Common myeloid progenitor, CD34-positive (primary cell): ENCODE measurements at regions not wholly inside any gene's neighbourhood (a gene's known extent, or its start where the extent isn't known, plus 50 kb on each side); places are given as distances from the start of the nearest gene placed in this dataset.

Source experiments
- CTCF ChIA-PET: fragments of 350-600 bp; sonication (Branson Sonifier 250); formaldehyde crosslinking; loops from one replicate; lab custom pipeline; 2021; ENCODE audit warnings: antibody characterized with exemption; lab: Charles Lee
- POLR2A ChIA-PET: fragments of 350-600 bp; sonication (Branson Sonifier 250); formaldehyde crosslinking; loops from one replicate; lab custom pipeline; 2021; ENCODE audit warnings: antibody characterized with exemption; lab: Charles Lee
- DNase-seq, 3 donors: peaks; one replicate each; pipeline versions ENCODE4 v3.0.0 to v3.0.0-alpha.2; 2013
- H3K27ac ChIP-seq, 2 experiments: 1 replicate in 1 of 2; 2 replicates in 1 of 2; pipeline ENCODE4 v1.7.0; 2013; ENCODE audit warnings: inconsistent platforms in 2 of 2, low read length in 2 of 2, mild to moderate bottlenecking in 2 of 2, low read depth in 1 of 2, moderate library complexity in 1 of 2; ENCODE audit not compliant: severe bottlenecking in 2 of 2, insufficient read depth in 1 of 2, poor library complexity in 1 of 2
- H3K27me3 ChIP-seq, 5 experiments: replicated peaks in 2 of 5; 1 replicate in 3 of 5; 2 replicates in 2 of 5; pipeline versions ENCODE4 v1.6.1 to v1.7.0; 2013; ENCODE audit warnings: low read length in 4 of 5, mild to moderate bottlenecking in 2 of 5, moderate library complexity in 2 of 5, inconsistent platforms in 1 of 5; ENCODE audit not compliant: insufficient read depth in 5 of 5, control insufficient read depth in 4 of 5
- H3K36me3 ChIP-seq, 4 experiments: 1 replicate in 2 of 4; 2 replicates in 2 of 4; pipeline versions ENCODE4 v1.6.1 to v1.7.0; 2013; ENCODE audit warnings: low read length in 3 of 4, control low read depth in 1 of 4, mild to moderate bottlenecking in 1 of 4; ENCODE audit not compliant: control insufficient read depth in 4 of 4, insufficient read depth in 4 of 4
- H3K4me1 ChIP-seq, 4 experiments: 1 replicate in 3 of 4; 2 replicates in 1 of 4; pipeline versions ENCODE4 v1.6.1 to v1.7.1; 2013; ENCODE audit warnings: low read length in 3 of 4, mild to moderate bottlenecking in 3 of 4, control low read depth in 1 of 4, inconsistent platforms in 1 of 4, moderate library complexity in 1 of 4; ENCODE audit not compliant: control insufficient read depth in 4 of 4, insufficient read depth in 4 of 4; ENCODE audit errors: control extremely low read depth in 1 of 4
- H3K4me3 ChIP-seq, 7 experiments: 1 replicate in 4 of 7; 2 replicates in 3 of 7; pipeline versions ENCODE4 v1.5.1 to v1.7.0; 2013; ENCODE audit warnings: mild to moderate bottlenecking in 7 of 7, low read length in 6 of 7, moderate library complexity in 6 of 7, inconsistent platforms in 2 of 7, low read depth in 2 of 7, control low read depth in 1 of 7; ENCODE audit not compliant: insufficient read depth in 4 of 7, control insufficient read depth in 1 of 7; ENCODE audit errors: extremely low read depth in 1 of 7
- H3K9me3 ChIP-seq, 5 experiments: 1 replicate in 4 of 5; 2 replicates in 1 of 5; pipeline versions ENCODE4 v1.6.1 to v1.7.1; 2013; ENCODE audit warnings: low read length in 4 of 5, mild to moderate bottlenecking in 2 of 5, inconsistent platforms in 1 of 5, low read depth in 1 of 5, moderate library complexity in 1 of 5; ENCODE audit not compliant: control insufficient read depth in 4 of 5, insufficient read depth in 2 of 5; ENCODE audit errors: control extremely low read depth in 1 of 5
- WGBS: methylation state at CpG from one replicate; pipeline ENCODE4 v1.1.5; 2013; ENCODE audit not compliant: insufficient coverage; 5-methylcytosine and 5-hydroxymethylcytosine counted together

- no peak overlapping the region for H3K4me3 ChIP-seq
- ChIA-PET CTCF (no interaction called here), POLR2A (no interaction called here)
- H3K9me3 ChIP-seq: peaks cover 0 to 5% (median 0%) of the 10 kb centered on the region in 5 experiments
- H3K4me1 ChIP-seq: no peaks in the 10 kb centered on the region
- H3K36me3 ChIP-seq: no peaks in the 10 kb centered on the region
- H3K27me3 ChIP-seq: no peaks in the 10 kb centered on the region
- no peak overlapping the region for H3K27ac ChIP-seq
- no peak for DNase-seq
These were observed 131.0 kb upstream of the HAND2 start for GRCh38 chr4:173661001-173661400.

GRCh38 chr4:173656898-173657297 is 126.9 kb upstream of the HAND2 start:
- CTCF ChIA-PET: no interaction called here
- Histone ChIP-seq H3K4me1 (no peaks in the 10 kb centered on the region), H3K9me3 (peaks cover 0 to 5% (median 0%) of the 10 kb centered on the region in 5 experiments), H3K36me3 (no peaks in the 10 kb centered on the region), H3K27ac (no peak overlapping the region), H3K27me3 (no peaks in the 10 kb centered on the region), H3K4me3 (no peak overlapping the region)
- POLR2A ChIA-PET: no interaction called here
- WGBS: 100% methylated on average over 1 of the region's 4 CpGs
- no peak for DNase-seq

- no peak for DNase-seq
- CTCF ChIA-PET: interaction anchor here (0.7 kb wide), 1 partner anchor 10 kb away, joined by 4 read pairs; no protein-coding TSS in a partner anchor
- whole genome bisulfite sequencing: 68% methylated on average over 5 of the region's 6 CpGs
These were observed 122.4 kb upstream of the HAND2 start for GRCh38 chr4:173652283-173652931.

GRCh38 chr4:173651651-173652282 is 121.7 kb upstream of the HAND2 start:
- H3K27ac ChIP-seq: no peak overlapping the region
- no peaks in the 10 kb centered on the region for H3K27me3 ChIP-seq
- no peaks in the 10 kb centered on the region for H3K36me3 ChIP-seq
- H3K4me3 ChIP-seq: no peak overlapping the region
- ChIA-PET CTCF (no interaction called here), POLR2A (no interaction called here)
- no peaks in the 10 kb centered on the region for H3K4me1 ChIP-seq
- 77% methylated on average over 3 of the region's 7 CpGs for WGBS
- no peak for DNase-seq
- no peaks in the 10 kb centered on the region for H3K9me3 ChIP-seq

More at GRCh38 chr4:173652283-173652931, 122.4 kb upstream of the HAND2 start:
- no peaks in the 10 kb centered on the region for H3K4me1 ChIP-seq
- no peak overlapping the region for H3K4me3 ChIP-seq
- H3K27me3 ChIP-seq: no peaks in the 10 kb centered on the region
- H3K36me3 ChIP-seq: no peaks in the 10 kb centered on the region
- H3K9me3 ChIP-seq: no peaks in the 10 kb centered on the region
- POLR2A ChIA-PET: no interaction called here
- no peak overlapping the region for H3K27ac ChIP-seq

GRCh38 chr4:173647902-173648301 is 117.9 kb upstream of the HAND2 start:
- ChIA-PET CTCF (no interaction called here), POLR2A (no interaction called here)
- WGBS: no CpG with 5 or more reads among the region's 4 CpGs
- Histone ChIP-seq H3K36me3 (no peaks in the 10 kb centered on the region), H3K27me3 (no peaks in the 10 kb centered on the region), H3K4me1 (no peaks in the 10 kb centered on the region), H3K9me3 (no peaks in the 10 kb centered on the region), H3K4me3 (no peak overlapping the region), H3K27ac (no peak overlapping the region)
- no peak for DNase-seq

GRCh38 chr4:173642509-173642908 is 112.5 kb upstream of the HAND2 start:
- peaks cover 0 to 6% (median 0%) of the 10 kb centered on the region in 5 experiments for H3K9me3 ChIP-seq
- H3K27ac ChIP-seq: no peak overlapping the region
- CTCF ChIA-PET: interaction anchor here (0.5 kb wide), 1 partner anchor 10 kb away, joined by 4 read pairs; no protein-coding TSS in a partner anchor
- no peak for DNase-seq
- WGBS: no CpG with 5 or more reads among the region's 3 CpGs
- H3K27me3 ChIP-seq: no peaks in the 10 kb centered on the region
- no peak overlapping the region for H3K4me3 ChIP-seq
- no peaks in the 10 kb centered on the region for H3K4me1 ChIP-seq
- no peaks in the 10 kb centered on the region for H3K36me3 ChIP-seq
- POLR2A ChIA-PET: no interaction called here

- ChIA-PET CTCF (no interaction called here), POLR2A (no interaction called here)
- no peak for DNase-seq
- Histone ChIP-seq H3K27ac (no peak overlapping the region), H3K4me3 (no peak overlapping the region), H3K27me3 (no peaks in the 10 kb centered on the region), H3K9me3 (peaks cover 0 to 12% (median 4%) of the 10 kb centered on the region in 5 experiments), H3K4me1 (no peaks in the 10 kb centered on the region), H3K36me3 (no peaks in the 10 kb centered on the region)
These were observed 105.4 kb upstream of the HAND2 start for GRCh38 chr4:173635395-173635794.
